HepG2 (cell line): ENCODE measurements at regions not wholly inside any gene's neighbourhood (a gene's known extent, or its start where the extent isn't known, plus 50 kb on each side); places are given as distances from the start of the nearest gene placed in this dataset.

Source experiments
- ASH2L ChIP-seq: fragments of 300-600, 200-600 bp; sonication (generic); IDR thresholded peaks from 2 replicates; pipeline ENCODE4 v1.7.0; 2017; ENCODE audit warnings: low read depth, mild to moderate bottlenecking, moderate library complexity, mixed read lengths, low read length; ENCODE audit not compliant: insufficient read length
- CBX5 ChIP-seq: sonication (generic); formaldehyde crosslinking; IDR thresholded peaks from 2 replicates; pipeline ENCODE4 v1.4.0; 2020; ENCODE audit warnings: missing genetic modification reagents, borderline replicate concordance
- EP300 ChIP-seq, 3 experiments: sonication (generic) in 1 of 3; formaldehyde crosslinking in 1 of 3; IDR thresholded peaks; 2 replicates each; pipeline versions ENCODE4 v1.5.1 to v1.6.1; 2011 to 2020; ENCODE audit warnings: low read depth in 2 of 3, low read length in 2 of 3, borderline replicate concordance in 1 of 3, improper control_type of control experiment in 1 of 3, mild to moderate bottlenecking in 1 of 3, missing genetic modification reagents in 1 of 3, moderate library complexity in 1 of 3
- GATAD2A ChIP-seq: IDR thresholded peaks from 2 replicates; pipeline ENCODE4 v1.6.1; 2016
- GFI1 ChIP-seq: sonication (generic); formaldehyde crosslinking; IDR thresholded peaks from 2 replicates; pipeline ENCODE4 v1.5.0; 2020; ENCODE audit warnings: missing genetic modification reagents, mild to moderate bottlenecking, borderline replicate concordance
- HIVEP1 ChIP-seq: sonication (generic); formaldehyde crosslinking; IDR thresholded peaks from 2 replicates; pipeline ENCODE4 v1.4.0; 2020; ENCODE audit warnings: mild to moderate bottlenecking, missing genetic modification reagents
- HNRNPUL1 ChIP-seq: fragments of 200-400 bp; formaldehyde crosslinking; IDR thresholded peaks from 2 replicates; pipeline ENCODE4 v1.6.1; 2017; ENCODE audit warnings: low read depth, mild to moderate bottlenecking, low read length, moderate library complexity
- IKZF1 ChIP-seq: fragments of 450-650 bp; IDR thresholded peaks from 2 replicates; pipeline ENCODE4 v1.7.1; 2016
- KDM5A ChIP-seq: fragments of 200-600 bp; sonication (generic); IDR thresholded peaks from 2 replicates; pipeline ENCODE4 v1.7.0; 2018; ENCODE audit warnings: antibody characterized with exemption, mild to moderate bottlenecking, low read length, borderline replicate concordance
- MEIS1 ChIP-seq: sonication (generic); formaldehyde crosslinking; IDR thresholded peaks from 2 replicates; pipeline ENCODE4 v1.9.0; 2021; ENCODE audit warnings: mild to moderate bottlenecking, missing genetic modification reagents, moderate library complexity, borderline replicate concordance
- MIER3 ChIP-seq: IDR thresholded peaks from 2 replicates; pipeline ENCODE4 v1.6.1; 2016; ENCODE audit warnings: missing compliant biosample characterization, borderline replicate concordance
- NCOA5 ChIP-seq: sonication (generic); formaldehyde crosslinking; IDR thresholded peaks from 2 replicates; pipeline ENCODE4 v1.4.0; 2020; ENCODE audit warnings: missing genetic modification reagents
- NR2F1 ChIP-seq, 2 experiments: fragments of 450-650 bp in 1 of 2; formaldehyde crosslinking in 1 of 2; IDR thresholded peaks; 2 replicates each; pipeline versions ENCODE4 v1.5.0 to v1.6.1; 2016 to 2020; ENCODE audit warnings: mild to moderate bottlenecking in 1 of 2, missing compliant biosample characterization in 1 of 2, missing genetic modification reagents in 1 of 2, moderate library complexity in 1 of 2
- RAD21 ChIP-seq: fragments of 450-650 bp; formaldehyde crosslinking; IDR thresholded peaks from 2 replicates; pipeline ENCODE4 v1.5.0; 2020; ENCODE audit warnings: mild to moderate bottlenecking
- SMC3 ChIP-seq: IDR thresholded peaks from 2 replicates; pipeline ENCODE4 v1.6.1; 2011; ENCODE audit warnings: low read length, improper control_type of control experiment
- TAF15 ChIP-seq: fragments of 200-400 bp; formaldehyde crosslinking; IDR thresholded peaks from one replicate; pipeline ENCODE4 v1.6.1; 2018; ENCODE audit warnings: mild to moderate bottlenecking, low read depth, low read length; ENCODE audit not compliant: poor library complexity, severe bottlenecking
- ZNF138 ChIP-seq: sonication (generic); formaldehyde crosslinking; IDR thresholded peaks from 2 replicates; pipeline ENCODE4 v1.5.0; 2020; ENCODE audit warnings: mild to moderate bottlenecking, low read depth, missing genetic modification reagents
- ZNF253 ChIP-seq: sonication (generic); formaldehyde crosslinking; IDR thresholded peaks from 2 replicates; pipeline ENCODE4 v1.8.0; 2022; ENCODE audit warnings: mild to moderate bottlenecking, missing genetic modification reagents, borderline replicate concordance
- ZNF614 ChIP-seq: IDR thresholded peaks from 2 replicates; pipeline ENCODE4 v1.6.1; 2018; ENCODE audit warnings: missing biosample characterization, missing genetic modification reagents, inconsistent platforms, borderline replicate concordance
- ZNF816 ChIP-seq: sonication (generic); formaldehyde crosslinking; IDR thresholded peaks from 2 replicates; pipeline ENCODE4 v1.8.0; 2022; ENCODE audit warnings: missing genetic modification reagents, mild to moderate bottlenecking, borderline replicate concordance
- TF ChIP-seq, protein P1 (sequence below): sonication (generic); formaldehyde crosslinking; IDR thresholded peaks from 2 replicates; pipeline ENCODE4 v1.4.0; 2020; ENCODE audit warnings: mild to moderate bottlenecking, low read depth, missing genetic modification reagents
- TF ChIP-seq, protein P2 (sequence below): sonication (generic); formaldehyde crosslinking; IDR thresholded peaks from 2 replicates; pipeline ENCODE4 v1.4.0; 2020; ENCODE audit warnings: missing genetic modification reagents
- TF ChIP-seq, protein P3 (sequence below): sonication (generic); formaldehyde crosslinking; conservative IDR thresholded peaks from 2 replicates; pipeline ENCODE4 v1.4.0; 2020; ENCODE audit warnings: mild to moderate bottlenecking, missing genetic modification reagents, moderate library complexity

DNA sequence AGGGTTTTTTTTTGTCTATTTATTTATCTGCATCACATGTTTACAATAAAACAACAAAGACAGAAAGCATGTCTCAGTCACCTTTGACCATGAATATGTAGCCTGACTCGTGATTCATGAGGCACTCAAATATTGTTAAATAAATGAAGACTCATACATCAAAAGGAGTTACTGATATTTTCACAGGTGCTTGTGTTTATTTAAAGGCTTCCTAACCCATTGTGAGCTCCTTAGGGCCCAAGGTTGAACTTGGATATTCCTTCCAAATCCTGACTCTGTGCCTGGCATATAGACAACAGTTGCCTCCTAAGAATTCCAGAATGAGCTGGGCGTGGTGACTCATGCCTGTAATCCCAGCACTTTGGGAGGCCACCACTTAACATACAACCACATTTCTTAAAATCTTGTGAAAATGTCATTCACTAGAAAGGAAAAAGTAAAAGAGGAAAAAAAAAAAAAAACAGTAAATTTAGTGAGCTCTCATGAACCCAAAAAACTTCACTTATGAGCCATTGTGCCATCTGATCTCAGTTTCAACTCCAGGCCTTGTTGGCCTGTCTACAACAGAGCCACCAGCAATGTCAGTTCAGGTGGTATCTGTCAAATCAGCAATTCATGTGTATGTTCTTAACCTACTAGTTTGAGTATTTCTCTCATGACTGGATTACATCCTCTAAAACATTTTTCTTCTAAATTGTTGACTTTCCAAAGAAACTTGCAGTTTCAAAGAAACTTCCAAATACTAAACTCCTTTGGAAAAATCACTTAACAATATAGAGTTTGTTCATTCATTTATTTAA, 162.7 kb upstream of the MARCKS start (continued):
- TF ChIP-seq EP300 (IDR thresholded peaks at IDR 0.05; ENCODE audit: low read depth in 2 of 2, low read length in 2 of 2): peak in 1 of 2 experiments; percentile 33; a peak in 1 of 4 replicates
- no peak for TF ChIP-seq EP300 (CRISPR knock-in tag; IDR thresholded peaks at IDR 0.05; ENCODE audit: borderline replicate concordance)
- TF ChIP-seq IKZF1: no peak
- no peak for TF ChIP-seq MEIS1 (CRISPR knock-in tag)
- no peak for TF ChIP-seq TAF15
- TF ChIP-seq ZNF816 (CRISPR knock-in tag): no peak
- TF ChIP-seq GFI1 (CRISPR knock-in tag): no peak
- TF ChIP-seq ZNF614 (CRISPR knock-in tag): no peak
- TF ChIP-seq HIVEP1 (CRISPR knock-in tag): no peak
- no peak for TF ChIP-seq ASH2L
- TF ChIP-seq SMC3: no peak
- TF ChIP-seq KDM5A: no peak
- TF ChIP-seq NR2F1 (CRISPR knock-in tag; IDR thresholded peaks at IDR 0.05): peak in 1 of 2 experiments; percentile 58; a peak in 2 of 4 replicates
- TF ChIP-seq NCOA5 (CRISPR knock-in tag): no peak
- TF ChIP-seq HNRNPUL1: no peak
- TF ChIP-seq MIER3 (CRISPR knock-in tag): no peak
- TF ChIP-seq, protein P1, sequence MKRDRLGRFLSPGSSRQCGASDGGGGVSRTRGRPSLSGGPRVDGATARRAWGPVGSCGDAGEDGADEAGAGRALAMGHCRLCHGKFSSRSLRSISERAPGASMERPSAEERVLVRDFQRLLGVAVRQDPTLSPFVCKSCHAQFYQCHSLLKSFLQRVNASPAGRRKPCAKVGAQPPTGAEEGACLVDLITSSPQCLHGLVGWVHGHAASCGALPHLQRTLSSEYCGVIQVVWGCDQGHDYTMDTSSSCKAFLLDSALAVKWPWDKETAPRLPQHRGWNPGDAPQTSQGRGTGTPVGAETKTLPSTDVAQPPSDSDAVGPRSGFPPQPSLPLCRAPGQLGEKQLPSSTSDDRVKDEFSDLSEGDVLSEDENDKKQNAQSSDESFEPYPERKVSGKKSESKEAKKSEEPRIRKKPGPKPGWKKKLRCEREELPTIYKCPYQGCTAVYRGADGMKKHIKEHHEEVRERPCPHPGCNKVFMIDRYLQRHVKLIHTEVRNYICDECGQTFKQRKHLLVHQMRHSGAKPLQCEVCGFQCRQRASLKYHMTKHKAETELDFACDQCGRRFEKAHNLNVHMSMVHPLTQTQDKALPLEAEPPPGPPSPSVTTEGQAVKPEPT (CRISPR knock-in tag): no peak
- no peak for TF ChIP-seq RAD21 (CRISPR knock-in tag)
- TF ChIP-seq, protein P2, sequence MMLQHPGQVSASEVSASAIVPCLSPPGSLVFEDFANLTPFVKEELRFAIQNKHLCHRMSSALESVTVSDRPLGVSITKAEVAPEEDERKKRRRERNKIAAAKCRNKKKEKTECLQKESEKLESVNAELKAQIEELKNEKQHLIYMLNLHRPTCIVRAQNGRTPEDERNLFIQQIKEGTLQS (CRISPR knock-in tag): no peak
- TF ChIP-seq, protein P3, sequence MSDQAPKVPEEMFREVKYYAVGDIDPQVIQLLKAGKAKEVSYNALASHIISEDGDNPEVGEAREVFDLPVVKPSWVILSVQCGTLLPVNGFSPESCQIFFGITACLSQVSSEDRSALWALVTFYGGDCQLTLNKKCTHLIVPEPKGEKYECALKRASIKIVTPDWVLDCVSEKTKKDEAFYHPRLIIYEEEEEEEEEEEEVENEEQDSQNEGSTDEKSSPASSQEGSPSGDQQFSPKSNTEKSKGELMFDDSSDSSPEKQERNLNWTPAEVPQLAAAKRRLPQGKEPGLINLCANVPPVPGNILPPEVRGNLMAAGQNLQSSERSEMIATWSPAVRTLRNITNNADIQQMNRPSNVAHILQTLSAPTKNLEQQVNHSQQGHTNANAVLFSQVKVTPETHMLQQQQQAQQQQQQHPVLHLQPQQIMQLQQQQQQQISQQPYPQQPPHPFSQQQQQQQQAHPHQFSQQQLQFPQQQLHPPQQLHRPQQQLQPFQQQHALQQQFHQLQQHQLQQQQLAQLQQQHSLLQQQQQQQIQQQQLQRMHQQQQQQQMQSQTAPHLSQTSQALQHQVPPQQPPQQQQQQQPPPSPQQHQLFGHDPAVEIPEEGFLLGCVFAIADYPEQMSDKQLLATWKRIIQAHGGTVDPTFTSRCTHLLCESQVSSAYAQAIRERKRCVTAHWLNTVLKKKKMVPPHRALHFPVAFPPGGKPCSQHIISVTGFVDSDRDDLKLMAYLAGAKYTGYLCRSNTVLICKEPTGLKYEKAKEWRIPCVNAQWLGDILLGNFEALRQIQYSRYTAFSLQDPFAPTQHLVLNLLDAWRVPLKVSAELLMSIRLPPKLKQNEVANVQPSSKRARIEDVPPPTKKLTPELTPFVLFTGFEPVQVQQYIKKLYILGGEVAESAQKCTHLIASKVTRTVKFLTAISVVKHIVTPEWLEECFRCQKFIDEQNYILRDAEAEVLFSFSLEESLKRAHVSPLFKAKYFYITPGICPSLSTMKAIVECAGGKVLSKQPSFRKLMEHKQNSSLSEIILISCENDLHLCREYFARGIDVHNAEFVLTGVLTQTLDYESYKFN (CRISPR knock-in tag): no peak
- no peak for TF ChIP-seq GATAD2A (CRISPR knock-in tag)
- TF ChIP-seq ZNF138 (CRISPR knock-in tag): no peak
- no peak for TF ChIP-seq ZNF253 (CRISPR knock-in tag)
- TF ChIP-seq CBX5 (CRISPR knock-in tag): no peak
